Cardiac muscle cell (in vitro differentiated cells and primary cell): ENCODE measurements at regions not wholly inside any gene's neighbourhood (a gene's known extent, or its start where the extent isn't known, plus 50 kb on each side); places are given as distances from the start of the nearest gene placed in this dataset.
A peak's percentile ranks its signal among the peaks of the same experiment; 100 is the strongest.

Source experiments
- DNase-seq, 2 donors: peaks; one replicate each; pipeline versions ENCODE4 v3.0.0 to v3.0.0-alpha.2; 2010 to 2017; ENCODE audit warnings: low read depth in 1 of 2, low spot score in 1 of 2
- H3K27ac ChIP-seq: fragments of 200-600 bp; sonication (generic); 2 replicates; pipeline ENCODE4 v1.5.1; 2016
- H3K27me3 ChIP-seq: fragments of 200-600 bp; sonication (generic); 2 replicates; pipeline ENCODE4 v1.6.0; 2016; ENCODE audit warnings: control low read depth
- H3K36me3 ChIP-seq: fragments of 200-600 bp; sonication (generic); 2 replicates; pipeline ENCODE4 v1.5.1; 2016; ENCODE audit warnings: control low read depth
- H3K4me1 ChIP-seq: fragments of 200-600 bp; sonication (generic); 2 replicates; pipeline ENCODE4 v1.8.1; 2017; ENCODE audit warnings: low read depth, mild to moderate bottlenecking, mixed run types
- H3K4me3 ChIP-seq: fragments of 200-600 bp; sonication (generic); 2 replicates; pipeline ENCODE4 v1.5.1; 2016; ENCODE audit warnings: mild to moderate bottlenecking
- H3K9me3 ChIP-seq: fragments of 200-600 bp; sonication (generic); 2 replicates; pipeline ENCODE4 v1.5.1; 2017; ENCODE audit warnings: low read depth, mild to moderate bottlenecking, control low read depth
- CTCF ChIP-seq: IDR thresholded peaks from 2 replicates; pipeline ENCODE4 v1.5.1; 2012; ENCODE audit warnings: low read depth, mild to moderate bottlenecking, low read length

DNA sequence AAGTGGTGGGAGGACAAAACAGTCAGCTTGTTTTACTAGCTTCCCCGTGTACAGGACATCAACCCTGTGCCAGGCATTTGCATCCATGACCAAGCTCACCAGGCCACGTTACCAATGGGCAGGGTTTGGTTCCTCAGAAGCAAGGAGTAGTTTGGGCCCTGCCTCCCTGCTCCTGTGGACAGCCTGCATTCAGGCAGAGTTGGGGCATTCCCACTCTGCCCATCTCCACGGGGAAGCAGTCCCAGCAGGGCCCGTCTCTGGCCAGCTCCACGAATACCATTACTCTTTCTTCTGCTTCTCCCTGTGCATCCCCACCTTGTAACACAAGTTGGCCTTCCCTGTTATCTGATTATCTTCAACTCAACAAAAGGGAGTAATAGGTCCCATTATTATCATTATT lies 54.0 kb upstream of the RIOK3 start:
- H3K27ac ChIP-seq: no peak overlapping the region
- H3K27me3 ChIP-seq: no peaks in the 10 kb centered on the region
- H3K4me1 ChIP-seq: peaks cover 3% of the 10 kb centered on the region
- no peak for TF ChIP-seq CTCF
- H3K4me3 ChIP-seq: no peak overlapping the region
- H3K9me3 ChIP-seq: no peaks in the 10 kb centered on the region
- H3K36me3 ChIP-seq: no peaks in the 10 kb centered on the region
- DNase-seq: no peak

DNA sequence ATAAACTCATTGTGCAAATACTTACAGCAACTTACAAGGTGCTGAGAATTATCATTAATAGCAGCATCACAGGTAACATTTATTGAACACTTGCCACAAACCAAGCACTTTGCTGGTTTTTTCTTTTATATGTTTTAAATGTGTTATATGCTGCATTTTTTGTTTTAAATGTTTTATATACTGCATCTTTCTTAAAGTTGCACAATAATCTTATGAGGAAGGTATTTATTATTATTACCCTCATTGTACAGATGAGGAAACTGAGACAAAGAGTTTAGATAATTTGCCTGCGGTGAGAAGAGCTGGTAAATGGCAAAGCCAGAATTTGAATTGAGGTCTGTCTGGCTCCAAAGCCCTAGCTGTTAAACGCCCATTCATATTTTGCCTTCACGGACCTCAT lies 52.2 kb upstream of the RIOK3 start:
- Histone ChIP-seq H3K9me3 (no peaks in the 10 kb centered on the region), H3K4me3 (no peak overlapping the region), H3K4me1 (peaks cover 7% of the 10 kb centered on the region), H3K27ac (no peak overlapping the region), H3K27me3 (no peaks in the 10 kb centered on the region), H3K36me3 (no peaks in the 10 kb centered on the region)
- DNase-seq: no peak
- TF ChIP-seq CTCF: no peak

GRCh38 chr18:23401400-23402347 lies 51.4 kb upstream of the RIOK3 start:
- Histone ChIP-seq H3K4me1 (peaks cover 12% of the 10 kb centered on the region), H3K9me3 (no peaks in the 10 kb centered on the region), H3K36me3 (no peaks in the 10 kb centered on the region), H3K4me3 (no peak overlapping the region), H3K27ac (peak overlapping the region; percentile 31), H3K27me3 (no peaks in the 10 kb centered on the region)
- DNase-seq: peak; percentile 27 to 89
- TF ChIP-seq CTCF: no peak
